ENCODE measurements at regions not wholly inside any gene's neighbourhood (a gene's known extent, or its start where the extent isn't known, plus 50 kb on each side); places are given as distances from the start of the nearest gene placed in this dataset.

- H3K27ac ChIP-seq, result no peak overlapping the region
- H3K27me3 ChIP-seq, result no peaks in the 10 kb centered on the region
- no peak for DNase-seq (ENCODE audit: low read depth in 1 of 2, low spot score in 1 of 2)
- H3K9me3 ChIP-seq (ENCODE audit: low read depth), result no peaks in the 10 kb centered on the region
- H3K4me1 ChIP-seq (ENCODE audit: low read depth), result no peaks in the 10 kb centered on the region
- no peaks in the 10 kb centered on the region for H3K36me3 ChIP-seq
- TF ChIP-seq CTCF (IDR thresholded peaks at IDR 0.05; ENCODE audit: low read depth, low read length), result no peak
- no peak overlapping the region for H3K4me3 ChIP-seq
These were observed 187.0 kb downstream of the PTPN20 start for GRCh38 chr10:47098238-47098637.

- H3K9me3 ChIP-seq (ENCODE audit: low read depth), result no peaks in the 10 kb centered on the region
- no peak overlapping the region for H3K4me3 ChIP-seq
- no peaks in the 10 kb centered on the region for H3K27me3 ChIP-seq
- H3K36me3 ChIP-seq, result no peaks in the 10 kb centered on the region
- no peak for TF ChIP-seq CTCF (IDR thresholded peaks at IDR 0.05; ENCODE audit: low read depth, low read length)
- DNase-seq (ENCODE audit: low read depth in 1 of 2, low spot score in 1 of 2), result no peak
- H3K27ac ChIP-seq, result no peak overlapping the region
- peaks cover 3% of the 10 kb centered on the region for H3K4me1 ChIP-seq (ENCODE audit: low read depth)
These were observed 187.7 kb downstream of the PTPN20 start for GRCh38 chr10:47098964-47099363.

- TF ChIP-seq CTCF (IDR thresholded peaks at IDR 0.05; ENCODE audit: low read depth, low read length), result no peak
- Histone ChIP-seq H3K27me3 (no peaks in the 10 kb centered on the region), H3K4me1 (ENCODE audit: low read depth) (peaks cover 5% of the 10 kb centered on the region), H3K36me3 (no peaks in the 10 kb centered on the region), H3K27ac (no peak overlapping the region), H3K4me3 (no peak overlapping the region), H3K9me3 (ENCODE audit: low read depth) (no peaks in the 10 kb centered on the region)
- DNase-seq (ENCODE audit: low read depth in 1 of 2, low spot score in 1 of 2), result no peak
These were observed 188.2 kb downstream of the PTPN20 start for GRCh38 chr10:47099474-47099873.

GRCh38 chr10:47101196-47101595 is 190.0 kb downstream of the PTPN20 start:
- H3K27ac ChIP-seq, result no peak overlapping the region
- H3K4me1 ChIP-seq (ENCODE audit: low read depth), result peaks cover 5% of the 10 kb centered on the region
- no peak for TF ChIP-seq CTCF (IDR thresholded peaks at IDR 0.05; ENCODE audit: low read depth, low read length)
- no peak for DNase-seq (ENCODE audit: low read depth in 1 of 2, low spot score in 1 of 2)
- H3K27me3 ChIP-seq, result no peaks in the 10 kb centered on the region
- no peak overlapping the region for H3K4me3 ChIP-seq
- H3K9me3 ChIP-seq (ENCODE audit: low read depth), result no peaks in the 10 kb centered on the region
- H3K36me3 ChIP-seq, result no peaks in the 10 kb centered on the region

- Histone ChIP-seq H3K9me3 (ENCODE audit: low read depth) (no peaks in the 10 kb centered on the region), H3K27ac (no peak overlapping the region), H3K4me3 (no peak overlapping the region), H3K36me3 (no peaks in the 10 kb centered on the region), H3K27me3 (no peaks in the 10 kb centered on the region), H3K4me1 (ENCODE audit: low read depth) (peaks cover 5% of the 10 kb centered on the region)
- TF ChIP-seq CTCF (IDR thresholded peaks at IDR 0.05; ENCODE audit: low read depth, low read length), result no peak
- no peak for DNase-seq (ENCODE audit: low read depth in 1 of 2, low spot score in 1 of 2)
These were observed 190.6 kb downstream of the PTPN20 start for GRCh38 chr10:47101807-47102206.

GRCh38 chr10:47104151-47104605 is 192.9 kb downstream of the PTPN20 start:
- Histone ChIP-seq H3K4me1 (ENCODE audit: low read depth) (peaks cover 5% of the 10 kb centered on the region), H3K9me3 (ENCODE audit: low read depth) (no peaks in the 10 kb centered on the region), H3K4me3 (no peak overlapping the region), H3K27me3 (no peaks in the 10 kb centered on the region), H3K36me3 (no peaks in the 10 kb centered on the region), H3K27ac (peak overlapping the region; percentile 10)
- TF ChIP-seq CTCF (IDR thresholded peaks at IDR 0.05; ENCODE audit: low read depth, low read length), result no peak
- DNase-seq (ENCODE audit: low read depth in 1 of 2, low spot score in 1 of 2), result peak; percentile 38 to 61
